Endothelial cell of umbilical vein (primary cell): ENCODE measurements at regions not wholly inside any gene's neighbourhood (a gene's known extent, or its start where the extent isn't known, plus 50 kb on each side); places are given as distances from the start of the nearest gene placed in this dataset.

Experiments used
- CTCF ChIP-seq, 2 donors: IDR thresholded peaks; 1 replicate in 1 of 2; 2 replicates in 1 of 2; pipeline ENCODE4 v1.5.1; 2011; ENCODE audit warnings: low read length in 2 of 2, mild to moderate bottlenecking in 2 of 2, moderate library complexity in 2 of 2, control low read depth in 1 of 2, inconsistent platforms in 1 of 2, low read depth in 1 of 2; ENCODE audit not compliant: insufficient read depth in 1 of 2; ENCODE audit errors: extremely low read depth in 1 of 2
- POLR2A ChIP-seq: IDR thresholded peaks from 2 replicates; pipeline ENCODE4 v1.6.1; 2012; ENCODE audit warnings: low read depth, mild to moderate bottlenecking, control low read depth, low read length

GRCh38 chr1:36723813-36724212, 241.1 kb upstream of the CSF3R start:
- TF ChIP-seq CTCF (IDR thresholded peaks at IDR 0.05; ENCODE audit: extremely low read depth in 1 of 2, insufficient read depth in 1 of 2, low read depth in 1 of 2, low read length in 2 of 2) (no peak), POLR2A (no peak)
